HEK293T (cell line): ENCODE measurements at regions not wholly inside any gene's neighbourhood (a gene's known extent, or its start where the extent isn't known, plus 50 kb on each side); places are given as distances from the start of the nearest gene placed in this dataset.

Experiments
- CTCF ChIA-PET: fragments of 350-600 bp; formaldehyde crosslinking; extraction: SDS; loops from one replicate; lab custom pipeline; 2021; ENCODE audit warnings: antibody characterized with exemption, inconsistent platforms; lab: Yijun Ruan, JAX
- POLR2A ChIA-PET: fragments of 350-600 bp; formaldehyde crosslinking; extraction: SDS; loops from one replicate; lab custom pipeline; 2020; ENCODE audit warnings: antibody characterized with exemption, inconsistent platforms; lab: Yijun Ruan, JAX
- DNase-seq: peaks from one replicate; pipeline ENCODE4 v3.0.0; 2012; ENCODE audit warnings: mixed read lengths; ENCODE audit errors: extremely low spot score
- ARNT ChIP-seq: fragments of 450-650 bp; IDR thresholded peaks from 2 replicates; pipeline ENCODE4 v1.6.1; 2017; ENCODE audit warnings: mild to moderate bottlenecking
- BHLHE40 ChIP-seq: fragments of 450-650 bp; IDR thresholded peaks from 2 replicates; pipeline ENCODE4 v1.6.1; 2016; ENCODE audit warnings: mild to moderate bottlenecking, moderate library complexity, borderline replicate concordance
- CTBP1 ChIP-seq: fragments of 450-650 bp; IDR thresholded peaks from 2 replicates; pipeline ENCODE4 v1.6.1; 2016; ENCODE audit warnings: borderline replicate concordance
- ELF4 ChIP-seq: fragments of 450-650 bp; IDR thresholded peaks from 2 replicates; pipeline ENCODE4 v1.6.1; 2017; ENCODE audit warnings: antibody characterized with exemption
- FOXA1 ChIP-seq: fragments of 450-650 bp; IDR thresholded peaks from 2 replicates; pipeline ENCODE4 v1.6.1; 2016; ENCODE audit warnings: mild to moderate bottlenecking
- FOXK2 ChIP-seq: fragments of 450-650 bp; IDR thresholded peaks from 2 replicates; pipeline ENCODE4 v1.6.1; 2016; ENCODE audit warnings: mild to moderate bottlenecking
- FOXM1 ChIP-seq: fragments of 450-650 bp; IDR thresholded peaks from 2 replicates; pipeline ENCODE4 v1.6.1; 2017; ENCODE audit warnings: mild to moderate bottlenecking, borderline replicate concordance
- HDGF ChIP-seq: fragments of 450-650 bp; IDR thresholded peaks from 2 replicates; pipeline ENCODE4 v1.6.1; 2017; ENCODE audit warnings: antibody characterized with exemption, borderline replicate concordance
- L3MBTL2 ChIP-seq: fragments of 450-650 bp; conservative IDR thresholded peaks from 2 replicates; pipeline ENCODE4 v1.6.1; 2016; ENCODE audit warnings: mild to moderate bottlenecking
- LEF1 ChIP-seq: fragments of 450-650 bp; IDR thresholded peaks from 2 replicates; pipeline ENCODE4 v1.6.1; 2017; ENCODE audit warnings: mild to moderate bottlenecking, borderline replicate concordance
- NFRKB ChIP-seq: fragments of 450-650 bp; IDR thresholded peaks from 2 replicates; pipeline ENCODE4 v1.6.1; 2016; ENCODE audit warnings: mild to moderate bottlenecking, moderate library complexity
- PKNOX1 ChIP-seq: fragments of 450-650 bp; IDR thresholded peaks from 2 replicates; pipeline ENCODE4 v1.6.1; 2016
- SP1 ChIP-seq: fragments of 450-650 bp; IDR thresholded peaks from 2 replicates; pipeline ENCODE4 v1.6.1; 2017
- SUZ12 ChIP-seq: fragments of 450-650 bp; IDR thresholded peaks from 2 replicates; pipeline ENCODE4 v1.6.1; 2016; ENCODE audit warnings: mild to moderate bottlenecking
- TARDBP ChIP-seq: fragments of 450-650 bp; IDR thresholded peaks from 2 replicates; pipeline ENCODE4 v1.6.1; 2016
- ZNF384 ChIP-seq: fragments of 450-650 bp; IDR thresholded peaks from 2 replicates; pipeline ENCODE4 v1.6.1; 2016

- ChIA-PET CTCF (no interaction called here), POLR2A (no interaction called here)
- TF ChIP-seq CTBP1 = no peak
- TF ChIP-seq NFRKB = no peak
- no peak for TF ChIP-seq FOXM1
- no peak for TF ChIP-seq PKNOX1
- TF ChIP-seq ARNT = no peak
- no peak for TF ChIP-seq FOXK2
- TF ChIP-seq LEF1 = no peak
- no peak for TF ChIP-seq HDGF
- TF ChIP-seq ELF4 = no peak
- no peak for TF ChIP-seq SP1
- no peak for TF ChIP-seq L3MBTL2
These were observed 635.8 kb downstream of the SQOR start for GRCh38 chr15:46270481-46271147.

DNA sequence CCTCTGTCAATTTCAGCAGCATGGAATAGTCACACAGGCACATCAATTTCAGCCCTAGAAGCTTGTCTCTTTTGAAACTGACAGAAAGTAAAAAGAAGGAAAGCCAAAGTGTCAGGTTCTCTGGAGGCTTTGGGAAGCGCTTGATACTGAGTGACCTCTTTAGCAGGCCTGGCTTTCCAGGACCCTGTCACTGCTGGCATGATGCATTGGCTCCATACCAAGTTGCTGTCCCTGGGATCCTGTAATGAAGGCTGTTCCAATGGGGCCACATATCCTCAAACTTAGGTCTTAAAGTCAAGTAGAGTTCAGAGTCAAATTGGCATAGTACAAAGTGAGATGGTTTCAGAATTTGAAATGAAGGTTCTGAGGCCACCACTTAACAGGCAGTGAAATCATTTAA, 640.9 kb downstream of the SQOR start:
- no peak for DNase-seq
- ChIA-PET POLR2A (no interaction called here), CTCF (no interaction called here)
- TF ChIP-seq PKNOX1 (no peak), ELF4 (no peak), FOXK2 (no peak), TARDBP (no peak), LEF1 (no peak), SP1 (no peak), HDGF (no peak), NFRKB (no peak), FOXA1 (no peak), FOXM1 (no peak), SUZ12 (no peak), BHLHE40 (no peak), ARNT (no peak), CTBP1 (no peak)

More at GRCh38 chr15:46270481-46271147, 635.8 kb downstream of the SQOR start:
- no peak for DNase-seq

DNA sequence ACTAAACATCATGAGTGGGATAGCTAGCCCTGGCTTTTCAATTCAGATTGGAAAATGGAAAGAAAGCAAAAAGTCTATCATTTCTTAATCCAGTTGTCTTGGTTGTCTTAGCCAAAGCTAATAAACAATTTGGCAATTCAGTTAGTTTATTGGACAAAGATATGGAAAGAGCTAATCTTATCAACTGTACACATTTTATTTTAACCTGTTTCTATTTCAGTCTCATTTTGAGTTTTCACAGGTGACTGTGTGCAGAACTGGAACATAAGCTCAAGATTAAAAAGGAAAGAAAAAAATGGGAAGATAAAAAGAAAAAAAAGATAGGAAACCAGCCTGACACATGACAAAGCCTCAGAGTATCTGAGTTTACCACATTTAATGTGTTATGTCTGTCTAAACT, 642.6 kb downstream of the SQOR start:
- no peak for TF ChIP-seq LEF1
- TF ChIP-seq SUZ12 = no peak
- TF ChIP-seq TARDBP = no peak
- CTCF ChIA-PET = no interaction called here
- no peak for DNase-seq
- POLR2A ChIA-PET = no interaction called here

GRCh38 chr15:46278062-46278461, 643.2 kb downstream of the SQOR start:
- ChIA-PET POLR2A (no interaction called here), CTCF (no interaction called here)
- TF ChIP-seq BHLHE40 = no peak
- no peak for TF ChIP-seq NFRKB
- no peak for TF ChIP-seq LEF1
- TF ChIP-seq HDGF = no peak
- TF ChIP-seq FOXA1 = no peak
- no peak for DNase-seq

DNA sequence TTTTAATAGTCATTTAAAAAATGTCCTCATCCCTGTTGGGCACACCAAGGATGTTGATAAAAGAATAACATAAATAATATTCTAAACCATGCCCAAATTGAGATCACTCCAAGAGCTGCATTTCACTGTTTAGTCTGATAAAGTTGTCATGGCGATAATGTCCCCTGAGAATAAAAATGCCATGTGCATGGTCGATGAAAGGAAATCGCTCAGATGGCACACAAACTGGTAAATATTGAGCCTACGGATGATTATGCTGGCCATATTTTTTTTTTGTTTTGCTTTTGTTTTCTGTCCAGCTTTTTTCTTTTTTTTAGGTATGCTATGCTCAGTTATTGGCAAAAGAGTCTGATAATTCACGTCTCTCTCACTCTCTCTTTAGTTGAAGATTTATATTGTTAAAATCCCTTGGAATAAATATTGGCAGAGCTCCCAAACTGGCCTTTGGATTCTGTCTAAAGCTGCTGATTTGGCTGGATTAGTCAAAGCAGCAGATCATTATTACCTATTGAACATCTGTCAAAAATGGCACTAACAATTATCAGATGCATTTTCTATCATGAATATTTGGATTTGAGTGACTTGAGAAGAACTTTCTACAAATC, 643.8 kb downstream of the SQOR start:
- POLR2A ChIA-PET = no interaction called here
- TF ChIP-seq ZNF384 = no peak
- CTCF ChIA-PET = no interaction called here
- no peak for DNase-seq

DNA sequence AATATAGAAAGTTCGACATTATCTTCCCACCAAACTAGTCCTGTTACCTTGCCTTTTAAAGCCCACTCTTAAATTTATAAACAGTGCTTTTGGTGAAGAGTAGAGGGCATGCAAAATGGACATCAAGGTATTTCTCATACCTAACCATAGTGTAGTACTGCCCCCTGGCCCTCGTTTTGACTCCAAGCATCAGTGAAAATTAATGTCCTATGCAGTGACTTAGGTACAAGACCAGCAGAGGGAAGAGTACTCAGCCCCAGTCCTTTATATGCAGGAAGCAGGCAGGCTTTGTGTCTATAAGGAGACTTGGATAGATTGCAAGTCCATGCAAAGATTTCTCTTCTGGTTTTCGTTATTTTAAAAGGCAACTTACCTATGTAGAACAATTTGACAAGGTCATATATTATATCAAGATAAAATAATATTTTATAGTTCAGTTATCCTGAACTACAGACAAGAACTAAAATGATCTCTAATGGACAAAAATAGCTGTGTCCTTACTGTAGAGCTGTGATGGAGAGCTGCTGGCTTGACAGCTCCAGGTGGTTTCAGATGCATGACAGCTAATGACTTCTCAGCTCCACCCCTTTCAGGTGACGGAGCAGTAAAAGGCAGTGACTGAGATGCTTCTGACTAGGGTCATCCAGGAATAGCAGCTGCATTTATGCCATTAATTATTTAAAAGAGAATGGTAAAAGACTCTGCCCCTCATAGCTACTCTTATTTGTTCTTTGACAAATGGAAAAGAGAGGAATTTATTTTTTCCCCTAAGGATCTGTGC, 646.1 kb downstream of the SQOR start:
- TF ChIP-seq SP1 (no peak), TARDBP (no peak), ELF4 (no peak), HDGF (no peak), FOXM1 (no peak), FOXA1 (no peak), ZNF384 (no peak), L3MBTL2 (no peak), NFRKB (no peak), LEF1 (no peak), FOXK2 (no peak), ARNT (no peak), CTBP1 (no peak), SUZ12 (no peak), BHLHE40 (no peak), PKNOX1 (no peak)
- no peak for DNase-seq
- CTCF ChIA-PET = no interaction called here
- POLR2A ChIA-PET = no interaction called here
